GM21528 (cell line): ENCODE measurements at regions not wholly inside any gene's neighbourhood (a gene's known extent, or its start where the extent isn't known, plus 50 kb on each side); places are given as distances from the start of the nearest gene placed in this dataset.
"Not testable (repeated sequence)": the region's sequence is repeated elsewhere in the genome, so short reads cannot be mapped to it uniquely, and the experiment has no call there.

Source experiments
- ATAC-seq: cut with Tn5 transposase; IDR thresholded peaks from one replicate; pipeline ENCODE4 v1.9.1; 2021; ENCODE audit warnings: mild to moderate bottlenecking, moderate library complexity; ENCODE audit not compliant: unreplicated experiment, low FRiP score

DNA sequence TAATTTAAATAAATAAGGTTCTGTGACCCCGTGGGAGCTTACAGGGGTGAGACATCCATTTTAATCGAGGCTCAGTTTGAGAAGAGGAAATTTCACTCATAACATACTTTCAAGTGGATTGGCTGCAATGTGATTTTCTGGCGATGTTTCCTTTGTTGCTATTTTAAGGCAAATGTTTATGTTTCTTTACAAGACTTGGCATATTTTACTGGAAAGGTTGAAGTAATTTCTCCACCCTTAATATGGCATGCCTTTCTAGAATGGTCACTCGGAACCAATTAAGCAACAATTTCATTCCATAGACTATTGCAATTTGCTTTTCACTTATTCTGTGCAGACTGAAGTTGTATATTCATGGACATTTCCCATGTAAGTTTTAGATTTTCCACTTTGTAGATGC, 438.0 kb upstream of the WWC1 start:
- no peak for ATAC-seq

DNA sequence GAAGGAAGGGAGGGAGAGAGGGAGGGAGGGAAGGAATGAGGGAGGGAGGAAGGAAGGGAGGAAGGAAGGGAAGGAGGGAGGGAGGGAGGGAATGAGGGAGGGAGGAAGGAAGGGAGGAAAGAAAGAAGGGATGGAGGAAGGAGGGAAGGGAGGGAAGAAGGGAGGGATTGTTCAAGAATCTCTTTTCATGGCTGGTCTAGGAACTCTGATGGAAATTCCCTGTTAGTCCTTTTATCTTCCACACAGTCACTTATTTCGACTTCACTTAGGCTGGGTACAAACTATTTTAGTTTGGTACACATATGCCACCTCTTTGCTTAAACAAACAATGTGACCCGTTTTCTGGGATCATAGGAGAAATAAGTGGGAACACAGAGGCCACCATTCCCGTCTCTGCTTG, 435.6 kb upstream of the WWC1 start:
- no peak for ATAC-seq

DNA sequence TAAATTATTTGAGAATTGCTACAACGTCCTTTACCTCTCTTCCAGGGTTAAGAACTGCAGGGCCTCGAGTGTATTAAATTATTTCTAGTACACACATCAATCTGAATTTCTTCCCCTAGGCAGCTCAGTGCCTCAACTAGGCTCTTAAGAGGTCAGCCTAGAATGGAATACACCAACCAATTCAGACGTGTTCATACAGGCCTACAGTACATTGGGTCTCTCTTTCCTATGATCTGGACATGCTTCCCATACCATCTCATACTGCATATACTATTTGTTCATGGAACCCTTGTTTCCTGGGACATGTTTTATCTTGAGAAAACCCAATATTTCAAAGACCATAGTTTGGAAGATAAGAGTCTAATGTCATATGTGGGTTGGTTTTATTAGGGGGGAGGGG, 434.1 kb upstream of the WWC1 start:
- no peak for ATAC-seq

DNA sequence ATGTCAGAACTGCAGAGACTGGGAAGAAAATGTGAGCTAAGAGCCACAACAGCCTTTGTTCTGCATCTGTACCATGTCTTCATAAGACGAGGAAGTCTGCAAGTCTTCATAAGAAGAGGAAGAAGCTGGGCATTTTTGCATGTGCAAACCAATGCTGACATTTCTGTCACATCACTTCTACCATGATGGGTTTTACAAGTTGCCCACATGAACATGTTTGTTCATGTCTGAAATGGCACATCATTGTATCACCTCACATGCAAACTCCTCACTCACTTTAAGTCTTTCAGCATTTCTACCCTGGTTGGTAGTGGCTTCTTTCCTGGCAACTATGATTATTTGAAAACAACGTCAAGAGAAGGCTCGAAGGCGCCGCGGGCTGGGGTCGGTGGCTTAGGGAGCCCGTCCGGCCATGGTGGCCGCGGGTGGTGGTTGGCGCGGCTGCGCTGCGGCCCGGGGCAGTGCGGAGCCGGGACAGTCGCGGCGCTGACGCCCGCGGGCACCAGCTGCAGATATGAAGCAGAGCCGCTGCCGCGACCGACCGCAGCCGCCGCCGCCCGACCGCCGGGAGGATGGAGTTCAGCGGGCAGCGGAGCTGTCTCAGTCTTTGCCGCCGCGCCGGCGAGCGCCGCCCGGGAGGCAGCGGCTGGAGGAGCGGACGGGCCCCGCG, 433.1 kb upstream of the WWC1 start:
- ATAC-seq, result not testable (repeated sequence)

DNA sequence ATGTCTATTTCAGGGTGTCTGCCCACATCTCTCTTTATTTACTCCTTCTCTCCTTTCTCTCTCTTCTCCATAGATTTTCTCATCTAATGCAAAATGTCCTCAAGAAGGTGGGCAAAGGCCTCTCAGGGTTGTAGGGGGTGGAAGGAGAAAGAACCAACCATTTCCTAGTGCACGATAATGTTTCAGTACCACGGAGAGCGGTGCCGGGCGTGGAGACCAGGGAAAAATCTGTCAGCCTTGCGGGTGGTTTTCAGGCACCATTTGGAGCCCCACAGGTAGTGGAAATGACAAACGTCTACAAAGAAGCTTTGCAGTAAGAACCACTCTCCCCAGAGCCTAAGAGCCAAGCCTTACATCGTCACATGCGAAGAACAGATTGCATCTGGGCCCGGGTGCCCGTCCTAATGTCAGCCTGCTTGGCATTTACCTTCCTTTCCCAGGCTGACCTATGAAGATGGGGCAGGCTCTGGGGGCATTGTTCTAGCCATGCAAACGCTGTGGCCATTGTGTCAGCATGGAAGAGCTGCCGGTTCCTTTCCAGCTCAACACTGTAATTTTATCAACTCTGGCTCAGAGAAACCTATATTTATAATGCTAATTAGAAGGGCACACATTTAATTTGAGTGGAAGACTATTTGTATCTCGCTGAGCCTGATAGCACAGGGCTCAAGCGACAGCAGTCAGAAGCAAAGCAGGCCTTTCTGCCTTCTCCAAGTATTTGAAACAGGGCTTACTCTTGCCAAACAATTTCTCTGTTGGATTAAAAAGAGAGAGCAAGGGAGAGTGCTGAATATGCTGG, 430.1 kb upstream of the WWC1 start:
- no peak for ATAC-seq

DNA sequence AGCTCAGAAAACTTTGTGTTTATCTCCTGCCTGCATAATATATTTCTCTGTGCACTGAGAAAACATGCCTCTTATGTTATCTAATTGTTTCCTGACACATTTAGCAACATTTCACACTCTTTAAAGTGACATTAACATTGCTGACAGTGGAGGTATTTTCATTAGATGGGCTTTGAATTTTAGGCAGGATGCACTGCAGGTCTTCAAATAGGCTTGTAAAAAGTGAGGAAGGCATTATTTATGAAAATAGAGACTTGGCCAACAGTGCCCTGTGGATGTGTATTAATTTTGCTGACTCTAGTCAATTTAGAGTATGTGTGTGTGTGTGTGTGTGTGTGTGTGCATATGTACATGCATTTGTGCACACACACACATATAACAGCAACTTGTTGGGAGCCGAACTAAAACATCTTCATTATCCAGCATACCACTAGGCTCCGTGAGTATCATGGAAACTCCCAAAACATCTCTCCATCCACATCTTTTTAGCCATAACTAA, 429.5 kb upstream of the WWC1 start:
- ATAC-seq, result no peak

DNA sequence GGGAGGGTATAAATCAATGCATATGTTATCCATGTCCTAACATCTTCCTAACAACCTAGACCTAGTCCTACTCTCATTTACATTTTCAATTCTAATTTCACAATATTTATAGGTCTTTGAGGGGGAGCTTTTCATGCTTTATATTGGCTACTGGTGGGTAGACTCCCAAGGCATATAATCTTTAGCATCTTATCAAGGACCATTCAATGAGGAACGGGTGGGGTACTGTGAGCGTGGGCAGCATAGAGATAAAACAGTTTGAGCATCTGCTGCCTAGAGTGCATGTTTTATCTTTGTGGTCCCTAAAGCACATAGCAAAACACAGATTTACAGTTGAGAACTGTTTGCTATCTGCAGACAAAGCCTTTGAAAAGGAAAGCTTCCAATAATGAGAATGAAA, 427.6 kb upstream of the WWC1 start:
- ATAC-seq, result no peak

DNA sequence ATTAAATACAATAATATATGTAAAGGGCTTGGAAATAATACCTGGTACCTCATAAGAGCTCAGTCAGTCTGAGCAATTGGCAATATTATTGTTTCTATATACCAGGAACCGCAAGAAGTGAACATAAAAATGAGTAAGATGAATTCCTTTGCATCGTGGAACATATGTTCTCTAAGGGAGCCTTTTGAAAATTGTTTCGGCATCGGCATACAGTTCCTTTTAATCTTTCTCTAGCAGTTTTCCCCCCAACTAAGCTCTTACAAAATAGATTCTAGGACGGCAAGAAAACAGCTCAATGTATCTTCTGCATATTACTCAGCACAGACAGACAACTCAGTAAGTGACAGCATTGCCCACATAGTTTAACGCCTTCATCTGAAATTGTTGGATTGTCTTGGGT, 426.6 kb upstream of the WWC1 start:
- no peak for ATAC-seq

DNA sequence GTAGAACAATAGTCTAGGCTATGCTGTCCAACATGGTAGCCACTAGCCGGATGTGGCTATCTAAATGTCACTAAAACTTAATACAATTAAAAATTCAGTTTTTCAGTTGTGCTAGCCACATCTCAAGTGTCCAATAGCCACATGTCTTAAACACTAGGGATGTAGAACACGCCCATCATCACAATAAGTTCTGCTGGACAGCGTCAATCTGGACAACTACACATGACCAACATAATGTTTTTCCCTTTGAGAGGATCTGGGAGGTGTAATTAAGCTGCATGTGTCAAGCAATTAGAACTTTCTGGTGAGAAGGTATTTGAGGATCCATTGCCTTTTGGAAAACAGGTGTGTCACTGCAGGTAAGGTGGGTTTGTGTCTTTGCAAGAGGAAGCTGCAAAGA, 424.6 kb upstream of the WWC1 start:
- no peak for ATAC-seq

DNA sequence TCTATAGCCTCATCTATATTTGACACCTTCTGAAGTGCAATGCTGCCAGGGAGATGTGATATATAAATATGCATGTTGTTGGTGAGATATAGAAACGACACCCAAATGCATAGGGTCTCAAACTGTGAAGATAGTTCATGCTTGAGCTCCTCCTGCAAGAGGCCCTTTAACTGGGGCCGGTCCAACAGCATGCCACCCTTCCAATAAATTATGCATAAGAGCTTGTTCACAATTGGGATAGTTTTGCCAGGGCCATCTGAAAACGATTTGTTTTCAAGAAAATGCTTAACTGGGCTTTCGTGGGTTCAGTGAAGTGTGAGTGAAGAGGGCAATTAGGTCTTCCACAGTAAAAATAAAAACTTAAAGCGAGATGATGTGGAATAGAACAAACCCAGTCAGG, 424.2 kb upstream of the WWC1 start:
- no peak for ATAC-seq

DNA sequence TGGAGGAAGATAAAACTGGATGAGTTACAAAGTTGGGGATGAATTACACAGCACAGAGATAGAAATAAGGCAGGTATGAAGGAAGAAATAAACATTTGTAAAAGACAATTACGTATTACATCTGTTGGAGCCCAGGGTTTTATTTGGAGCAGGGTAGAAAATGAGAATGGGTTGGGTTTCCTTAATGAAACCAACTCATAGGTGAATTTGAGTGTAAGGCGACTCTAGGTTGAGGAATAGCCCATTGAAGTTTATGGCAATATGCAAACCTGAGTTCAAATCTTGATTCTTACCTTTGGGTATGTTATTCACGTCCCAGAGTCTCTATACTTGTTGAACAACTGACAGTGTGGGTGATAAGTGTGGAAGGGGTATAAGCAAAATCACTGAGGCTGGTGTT, 422.3 kb upstream of the WWC1 start:
- ATAC-seq, result no peak

DNA sequence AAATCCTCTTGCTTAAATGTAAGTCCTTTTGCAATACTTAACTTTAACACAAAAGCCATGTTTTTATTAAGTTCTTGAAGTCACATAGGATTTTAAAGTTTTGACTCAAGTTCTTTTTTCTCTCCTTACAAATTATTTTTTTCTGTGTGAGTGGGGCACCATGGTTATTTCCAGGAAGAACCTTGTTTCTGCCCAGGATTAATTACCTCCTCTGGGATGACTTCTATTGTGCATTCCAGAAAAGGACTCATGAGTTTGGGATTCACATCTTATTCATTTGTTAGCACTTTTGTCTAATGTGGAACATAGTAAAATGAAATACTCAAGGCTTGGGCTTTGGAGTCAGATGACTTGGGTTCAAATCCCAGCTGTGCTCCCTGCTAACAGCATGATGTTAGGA, 421.4 kb upstream of the WWC1 start:
- ATAC-seq, result no peak

DNA sequence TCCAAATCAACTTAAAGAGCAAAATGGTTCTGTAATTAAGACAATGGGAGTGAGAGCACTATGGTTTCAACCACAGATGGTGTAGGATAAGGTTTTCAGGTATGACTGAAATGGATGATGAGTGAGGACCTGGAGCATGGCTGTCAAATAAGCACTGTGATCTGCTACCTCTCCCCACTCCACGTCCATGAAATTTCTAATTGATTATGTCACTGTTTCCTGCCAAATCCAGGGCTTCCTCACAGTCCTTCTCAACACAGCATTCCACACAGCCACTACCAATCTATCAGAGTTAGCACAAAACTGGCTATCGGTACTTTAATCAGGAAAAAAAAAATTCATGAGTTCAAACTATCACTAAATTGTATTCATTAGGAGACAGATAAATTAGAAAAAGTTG, 420.4 kb upstream of the WWC1 start:
- ATAC-seq, result no peak

DNA sequence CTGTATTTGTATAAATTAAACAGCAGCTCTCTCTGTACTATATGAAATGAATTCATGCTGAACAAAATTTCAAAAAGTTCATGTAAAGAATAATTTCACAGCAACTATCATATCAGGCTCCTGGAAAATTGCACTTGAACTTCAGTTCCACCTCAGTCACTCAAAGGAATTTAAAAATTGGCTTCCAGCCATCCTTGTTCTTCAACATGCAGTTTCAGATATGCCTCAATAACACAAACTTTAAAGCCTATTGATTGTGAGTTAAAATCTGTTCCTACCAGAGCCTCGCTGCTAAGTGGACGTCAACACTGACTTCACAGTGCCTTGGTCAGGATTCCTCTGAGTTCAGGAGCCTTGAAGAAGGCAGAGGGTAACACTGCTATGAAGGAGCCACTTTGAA, 418.7 kb upstream of the WWC1 start:
- ATAC-seq, result no peak

DNA sequence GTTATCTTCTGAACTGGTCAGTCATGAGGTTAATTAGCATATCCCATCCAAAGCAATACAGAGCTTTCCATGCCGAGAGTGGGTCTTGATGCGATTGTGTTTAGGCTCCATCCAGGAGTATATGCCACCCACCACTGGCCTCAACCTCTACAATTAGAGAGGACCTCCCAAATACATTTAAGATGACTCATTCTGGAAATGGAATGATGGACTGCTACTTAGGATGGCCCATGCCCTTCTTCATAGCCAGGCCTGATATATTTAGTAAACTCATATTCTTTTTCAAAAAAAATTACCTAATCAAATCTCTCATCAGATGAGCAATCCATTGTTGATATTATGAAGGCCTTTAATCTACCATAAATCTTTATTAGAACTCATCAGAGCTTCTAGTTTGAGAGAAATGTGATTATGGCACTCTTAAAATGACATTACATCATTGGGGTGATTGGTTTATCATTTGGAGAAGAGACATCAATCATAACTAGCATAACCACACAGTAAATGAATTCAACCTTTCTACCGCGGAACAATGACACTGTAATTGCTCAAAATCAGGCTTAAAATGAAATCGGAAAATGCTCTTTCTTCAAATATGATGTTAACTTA, 414.2 kb upstream of the WWC1 start:
- no peak for ATAC-seq

DNA sequence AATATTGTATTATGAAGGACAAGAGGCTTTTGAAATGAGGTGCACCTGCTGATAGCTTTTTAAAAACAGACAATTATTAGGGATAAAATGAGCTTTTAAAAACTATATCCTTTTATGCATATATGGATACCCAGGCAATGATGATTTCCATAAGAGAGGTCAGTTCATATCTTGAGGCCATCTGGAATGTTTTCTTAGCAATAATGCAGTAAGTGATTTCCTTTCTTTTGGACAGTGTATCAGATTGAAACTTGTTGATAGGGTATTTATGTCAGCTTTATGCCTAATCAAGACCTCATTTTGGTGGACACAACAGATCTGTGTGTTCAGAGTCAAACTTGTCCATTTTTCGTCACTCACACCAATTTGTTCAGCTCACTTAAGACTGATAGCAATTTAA, 413.5 kb upstream of the WWC1 start:
- ATAC-seq, result no peak

DNA sequence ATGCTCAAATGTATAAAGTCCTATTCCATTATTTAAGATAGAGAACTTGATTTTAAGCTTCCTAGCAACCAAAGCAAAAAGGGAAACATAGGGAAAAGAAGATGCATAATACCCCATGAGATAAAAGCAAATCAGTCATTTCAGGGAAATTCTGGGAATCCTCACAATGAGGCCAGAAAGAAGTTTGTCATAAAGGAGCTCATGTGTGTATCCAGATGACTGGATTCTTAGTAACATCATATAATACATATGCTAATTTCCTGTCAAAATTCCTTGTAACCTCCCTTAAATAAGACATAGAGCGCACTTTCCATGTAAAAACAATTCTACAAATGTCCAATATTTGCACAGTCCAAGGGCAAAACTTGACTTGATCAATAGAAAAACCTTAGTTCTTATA, 411.0 kb upstream of the WWC1 start:
- ATAC-seq, result no peak

DNA sequence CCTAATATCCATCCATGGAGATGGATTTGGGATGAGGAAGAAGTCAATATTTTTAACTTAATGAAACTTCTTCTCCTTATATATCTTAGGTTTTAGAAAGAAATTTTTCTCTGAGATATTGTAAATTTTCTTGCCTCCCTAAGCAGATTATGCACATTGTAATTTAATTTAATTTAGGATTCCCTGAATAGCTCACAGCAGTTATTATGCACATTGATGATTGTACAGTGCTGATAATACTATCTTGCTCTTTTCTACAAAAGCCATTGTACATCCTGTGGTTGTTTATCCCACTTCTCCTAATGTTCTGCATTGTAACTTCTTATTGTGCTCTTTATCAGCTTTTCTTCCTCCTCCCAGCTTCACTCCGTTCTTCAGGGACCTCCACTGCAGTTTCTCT, 410.4 kb upstream of the WWC1 start:
- ATAC-seq, result no peak

DNA sequence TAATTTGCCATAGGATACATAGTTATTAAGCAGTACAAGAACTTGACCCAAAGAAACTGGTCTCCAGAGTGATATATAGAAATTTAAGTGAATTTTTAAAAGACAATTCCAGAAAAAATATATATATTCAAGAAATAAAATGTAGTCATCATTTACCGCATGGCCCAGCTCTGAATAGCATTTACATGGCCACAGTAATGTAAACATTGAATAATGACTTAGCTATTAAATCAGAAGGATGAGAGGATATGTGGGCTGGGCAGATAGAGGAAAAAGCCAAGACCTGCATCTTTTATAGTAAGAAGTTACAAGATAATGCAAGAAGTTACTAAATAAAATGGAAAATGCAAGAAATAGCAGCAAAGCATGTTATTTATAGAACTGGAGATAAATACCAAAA, 405.2 kb upstream of the WWC1 start:
- no peak for ATAC-seq

DNA sequence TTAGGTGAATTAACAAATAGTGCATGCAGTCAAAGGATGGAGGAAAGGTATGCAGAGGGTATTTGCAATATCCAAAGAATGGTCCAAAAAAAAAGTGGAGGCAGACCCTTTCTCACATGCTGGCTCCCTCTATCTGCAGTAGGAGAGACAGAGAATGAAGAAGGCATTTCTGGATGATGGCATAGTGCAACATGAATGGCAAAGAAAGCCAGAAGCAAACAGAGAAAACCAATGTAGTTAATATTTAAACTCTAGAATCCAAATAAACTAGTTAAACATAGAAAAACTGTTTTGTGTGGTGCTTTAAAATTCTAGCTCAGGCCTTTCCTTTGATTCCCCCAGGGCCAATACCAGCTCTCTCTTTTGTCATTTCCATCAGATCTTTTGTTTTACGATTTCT, 403.1 kb upstream of the WWC1 start:
- no peak for ATAC-seq

DNA sequence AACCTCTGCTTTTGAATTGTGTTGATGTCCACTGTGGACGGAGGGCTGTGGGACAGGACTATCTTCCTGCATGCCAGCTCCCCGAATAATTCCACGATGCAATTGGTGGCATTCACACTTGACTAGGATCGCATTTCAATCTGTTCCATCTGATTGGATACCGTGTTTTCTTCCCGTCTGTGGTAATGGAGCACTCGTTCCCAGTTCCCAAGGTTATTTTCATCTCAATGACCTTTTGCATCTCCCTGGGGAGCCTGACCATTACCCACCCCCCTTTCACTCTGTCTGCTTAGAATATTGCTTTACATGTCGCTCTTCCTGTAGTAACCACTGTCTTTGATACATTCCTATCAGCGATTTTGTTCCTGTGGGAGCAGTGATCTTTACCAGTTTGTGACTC, 402.2 kb upstream of the WWC1 start:
- no peak for ATAC-seq
